Tibial nerve (tissue), 4 donors: ENCODE measurements at regions not wholly inside any gene's neighbourhood (a gene's known extent, or its start where the extent isn't known, plus 50 kb on each side); places are given as distances from the start of the nearest gene placed in this dataset.
"Not testable (repeated sequence)": the region's sequence is repeated elsewhere in the genome, so short reads cannot be mapped to it uniquely, and the experiment has no call there.

Source experiments
- EP300 ChIP-seq, 2 donors: sonication (generic); formaldehyde crosslinking; IDR thresholded peaks; one replicate each; pipeline ENCODE4 v1.6.1; 2017; ENCODE audit warnings: antibody characterized with exemption in 2 of 2, mild to moderate bottlenecking in 1 of 2
- POLR2A ChIP-seq, 2 donors: fragments of 450-650 bp; IDR thresholded peaks; one replicate each; pipeline ENCODE4 v1.6.1; 2017; ENCODE audit warnings: antibody characterized with exemption in 2 of 2, mild to moderate bottlenecking in 2 of 2, moderate library complexity in 2 of 2
- TF ChIP-seq, protein P1 (sequence below), 5 experiments: fragments of 200-600 bp in 3 of 5; fragments of 450-650 bp in 2 of 5; sonication (generic) in 3 of 5; IDR thresholded peaks; one replicate each; pipeline ENCODE4 v1.5.1; 2016 to 2019; ENCODE audit warnings: antibody characterized with exemption in 5 of 5, mild to moderate bottlenecking in 3 of 5, moderate library complexity in 2 of 5

DNA sequence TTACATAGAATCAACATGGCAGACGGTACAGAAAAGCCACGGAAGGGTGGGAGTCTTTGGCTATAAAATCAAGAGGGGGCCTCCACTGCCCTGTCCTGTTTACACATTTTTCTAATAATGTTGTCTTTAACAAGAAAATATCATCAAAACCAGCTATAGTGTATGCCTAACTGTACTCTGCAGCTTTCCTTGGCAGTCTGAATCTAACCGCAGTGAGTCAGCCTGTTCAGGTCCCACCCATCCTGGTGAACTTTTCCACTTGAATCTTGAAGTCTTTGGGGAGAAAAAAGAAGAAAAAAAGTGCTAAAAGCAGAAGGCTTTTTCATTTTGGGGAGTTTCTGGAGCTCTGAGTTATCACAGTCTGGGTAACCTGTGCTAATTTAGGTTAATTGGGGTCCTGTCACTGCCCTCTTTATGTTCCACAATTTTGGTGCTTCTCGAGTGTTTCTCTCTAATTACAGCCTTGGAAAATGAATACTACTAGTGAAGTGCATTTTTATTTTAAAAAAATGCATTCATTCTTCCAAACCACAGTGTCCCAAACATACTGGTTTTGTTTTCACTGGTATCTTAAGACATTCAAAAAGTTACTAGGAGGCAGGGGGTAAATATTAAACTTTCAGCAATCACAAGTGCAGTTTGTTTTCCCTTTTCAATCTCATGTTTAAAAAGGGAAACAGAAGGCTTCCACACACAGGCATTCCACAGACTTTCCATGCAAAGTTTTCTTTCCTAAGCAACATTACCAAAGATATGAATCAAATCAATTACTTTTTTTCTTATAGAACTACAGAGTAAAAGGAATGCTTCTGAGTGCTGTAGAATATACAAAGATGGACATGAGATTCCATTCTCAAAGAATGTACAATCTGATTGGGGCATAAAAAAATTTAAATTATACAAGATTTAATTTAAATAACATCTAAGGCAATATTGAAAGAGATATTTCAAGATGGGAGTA lies 86.8 kb upstream of the SEC22B start:
- not testable (repeated sequence) for TF ChIP-seq EP300, POLR2A (IDR thresholded peaks at IDR 0.05)
- TF ChIP-seq, protein P1, sequence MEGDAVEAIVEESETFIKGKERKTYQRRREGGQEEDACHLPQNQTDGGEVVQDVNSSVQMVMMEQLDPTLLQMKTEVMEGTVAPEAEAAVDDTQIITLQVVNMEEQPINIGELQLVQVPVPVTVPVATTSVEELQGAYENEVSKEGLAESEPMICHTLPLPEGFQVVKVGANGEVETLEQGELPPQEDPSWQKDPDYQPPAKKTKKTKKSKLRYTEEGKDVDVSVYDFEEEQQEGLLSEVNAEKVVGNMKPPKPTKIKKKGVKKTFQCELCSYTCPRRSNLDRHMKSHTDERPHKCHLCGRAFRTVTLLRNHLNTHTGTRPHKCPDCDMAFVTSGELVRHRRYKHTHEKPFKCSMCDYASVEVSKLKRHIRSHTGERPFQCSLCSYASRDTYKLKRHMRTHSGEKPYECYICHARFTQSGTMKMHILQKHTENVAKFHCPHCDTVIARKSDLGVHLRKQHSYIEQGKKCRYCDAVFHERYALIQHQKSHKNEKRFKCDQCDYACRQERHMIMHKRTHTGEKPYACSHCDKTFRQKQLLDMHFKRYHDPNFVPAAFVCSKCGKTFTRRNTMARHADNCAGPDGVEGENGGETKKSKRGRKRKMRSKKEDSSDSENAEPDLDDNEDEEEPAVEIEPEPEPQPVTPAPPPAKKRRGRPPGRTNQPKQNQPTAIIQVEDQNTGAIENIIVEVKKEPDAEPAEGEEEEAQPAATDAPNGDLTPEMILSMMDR (IDR thresholded peaks at IDR 0.05) = not testable (repeated sequence)
